ENCODE measurements at regions not wholly inside any gene's neighbourhood (a gene's known extent, or its start where the extent isn't known, plus 50 kb on each side); places are given as distances from the start of the nearest gene placed in this dataset.
"Not testable (repeated sequence)": the region's sequence is repeated elsewhere in the genome, so short reads cannot be mapped to it uniquely, and the experiment has no call there.

- CTCF ChIA-PET: no interaction called here
- DNase-seq (ENCODE audit: extremely low spot score): no peak
- TF ChIP-seq BHLHE40 (IDR thresholded peaks at IDR 0.05; ENCODE audit: borderline replicate concordance) (no peak), ZNF384 (IDR thresholded peaks at IDR 0.05) (no peak), SP1 (IDR thresholded peaks at IDR 0.05) (no peak), ARNT (IDR thresholded peaks at IDR 0.05) (no peak), L3MBTL2 (conservative IDR thresholded peaks at IDR 0.05) (no peak), TARDBP (IDR thresholded peaks at IDR 0.05) (no peak), FOXM1 (IDR thresholded peaks at IDR 0.05; ENCODE audit: borderline replicate concordance) (no peak), NFRKB (IDR thresholded peaks at IDR 0.05) (no peak), LEF1 (IDR thresholded peaks at IDR 0.05; ENCODE audit: borderline replicate concordance) (no peak), FOXA1 (IDR thresholded peaks at IDR 0.05) (no peak), ELF4 (IDR thresholded peaks at IDR 0.05) (no peak)
- POLR2A ChIA-PET: no interaction called here
These were observed 80.2 kb downstream of the ATOH1 start for GRCh38 chr4:93908778-93909177.

GRCh38 chr4:93911671-93912070 is 83.1 kb downstream of the ATOH1 start:
- ChIA-PET POLR2A (no interaction called here), CTCF (no interaction called here)
- no peak for DNase-seq (ENCODE audit: extremely low spot score)
- no peak for TF ChIP-seq FOXK2 (IDR thresholded peaks at IDR 0.05)
- TF ChIP-seq TARDBP (IDR thresholded peaks at IDR 0.05): no peak
- no peak for TF ChIP-seq FOXA1 (IDR thresholded peaks at IDR 0.05)
- TF ChIP-seq FOXM1 (IDR thresholded peaks at IDR 0.05; ENCODE audit: borderline replicate concordance): no peak
- TF ChIP-seq ZNF384 (IDR thresholded peaks at IDR 0.05): no peak

- POLR2A ChIA-PET: no interaction called here
- TF ChIP-seq ZNF384 (IDR thresholded peaks at IDR 0.05): no peak
- TF ChIP-seq SP1 (IDR thresholded peaks at IDR 0.05): no peak
- no peak for TF ChIP-seq CTBP1 (IDR thresholded peaks at IDR 0.05; ENCODE audit: borderline replicate concordance)
- no peak for TF ChIP-seq NFRKB (IDR thresholded peaks at IDR 0.05)
- TF ChIP-seq TARDBP (IDR thresholded peaks at IDR 0.05): no peak
- no peak for TF ChIP-seq FOXA1 (IDR thresholded peaks at IDR 0.05)
- no peak for TF ChIP-seq ARNT (IDR thresholded peaks at IDR 0.05)
- no peak for TF ChIP-seq BHLHE40 (IDR thresholded peaks at IDR 0.05; ENCODE audit: borderline replicate concordance)
- no peak for DNase-seq (ENCODE audit: extremely low spot score)
- CTCF ChIA-PET: no interaction called here
These were observed 83.6 kb downstream of the ATOH1 start for GRCh38 chr4:93912146-93912545.

- TF ChIP-seq FOXA1 (IDR thresholded peaks at IDR 0.05) (no peak), CTBP1 (IDR thresholded peaks at IDR 0.05; ENCODE audit: borderline replicate concordance) (no peak), BHLHE40 (IDR thresholded peaks at IDR 0.05; ENCODE audit: borderline replicate concordance) (no peak)
- CTCF ChIA-PET: no interaction called here
- DNase-seq (ENCODE audit: extremely low spot score): no peak
- POLR2A ChIA-PET: no interaction called here
These were observed 90.3 kb downstream of the ATOH1 start for GRCh38 chr4:93918856-93919255.

GRCh38 chr4:93923570-93923969 is 95.0 kb downstream of the ATOH1 start:
- DNase-seq (ENCODE audit: extremely low spot score); CTCF ChIA-PET; POLR2A ChIA-PET: not testable (repeated sequence)

DNA sequence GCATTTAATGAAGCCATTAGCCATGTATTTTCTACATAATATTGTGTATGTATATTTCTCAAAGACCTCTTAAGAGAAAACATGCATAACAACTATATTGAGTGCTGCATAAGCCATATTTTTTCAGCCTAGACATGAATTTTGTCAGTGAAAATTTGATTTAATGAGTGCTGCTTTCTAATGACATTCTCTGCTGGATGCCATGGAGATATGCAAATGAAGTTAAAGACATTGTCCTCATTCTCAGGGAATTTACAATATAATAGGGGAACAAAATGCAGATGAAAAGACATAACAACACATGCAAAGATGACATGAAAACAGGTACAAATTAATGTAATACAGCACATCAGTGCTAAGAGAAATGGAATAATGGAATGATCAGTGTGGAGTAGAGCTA is 118.7 kb downstream of the ATOH1 start:
- POLR2A ChIA-PET: no interaction called here
- CTCF ChIA-PET: no interaction called here
- TF ChIP-seq ZNF384 (IDR thresholded peaks at IDR 0.05): no peak
- TF ChIP-seq HDGF (IDR thresholded peaks at IDR 0.05; ENCODE audit: borderline replicate concordance): no peak
- TF ChIP-seq ARNT (IDR thresholded peaks at IDR 0.05): no peak
- TF ChIP-seq, protein P1, sequence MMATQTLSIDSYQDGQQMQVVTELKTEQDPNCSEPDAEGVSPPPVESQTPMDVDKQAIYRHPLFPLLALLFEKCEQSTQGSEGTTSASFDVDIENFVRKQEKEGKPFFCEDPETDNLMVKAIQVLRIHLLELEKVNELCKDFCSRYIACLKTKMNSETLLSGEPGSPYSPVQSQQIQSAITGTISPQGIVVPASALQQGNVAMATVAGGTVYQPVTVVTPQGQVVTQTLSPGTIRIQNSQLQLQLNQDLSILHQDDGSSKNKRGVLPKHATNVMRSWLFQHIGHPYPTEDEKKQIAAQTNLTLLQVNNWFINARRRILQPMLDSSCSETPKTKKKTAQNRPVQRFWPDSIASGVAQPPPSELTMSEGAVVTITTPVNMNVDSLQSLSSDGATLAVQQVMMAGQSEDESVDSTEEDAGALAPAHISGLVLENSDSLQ (IDR thresholded peaks at IDR 0.05): no peak
- no peak for TF ChIP-seq SUZ12 (IDR thresholded peaks at IDR 0.05)
- no peak for TF ChIP-seq L3MBTL2 (conservative IDR thresholded peaks at IDR 0.05)
- no peak for TF ChIP-seq BHLHE40 (IDR thresholded peaks at IDR 0.05; ENCODE audit: borderline replicate concordance)
- no peak for TF ChIP-seq CTBP1 (IDR thresholded peaks at IDR 0.05; ENCODE audit: borderline replicate concordance)
- no peak for TF ChIP-seq FOXK2 (IDR thresholded peaks at IDR 0.05)
- no peak for DNase-seq (ENCODE audit: extremely low spot score)

DNA sequence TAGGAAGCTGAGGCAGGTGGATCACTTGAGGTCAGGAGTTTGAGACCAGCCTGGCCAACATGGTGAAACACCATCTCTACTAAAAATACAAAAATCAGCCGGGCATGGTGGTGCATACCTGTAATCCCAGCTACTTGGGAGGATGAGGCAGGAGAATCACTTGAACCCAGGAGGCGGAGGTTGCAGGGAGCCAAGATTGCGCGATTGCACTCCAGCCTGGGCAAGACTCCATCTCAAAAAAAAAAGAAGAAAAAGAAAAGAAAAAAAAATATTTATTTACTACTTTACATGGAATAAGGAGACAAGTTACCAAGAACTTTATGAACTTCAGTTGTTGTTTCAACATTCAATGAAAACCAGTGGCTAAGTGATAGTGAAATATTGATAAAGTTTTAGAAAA is 121.7 kb downstream of the ATOH1 start:
- DNase-seq (ENCODE audit: extremely low spot score); POLR2A ChIA-PET; CTCF ChIA-PET: not testable (repeated sequence)

DNA sequence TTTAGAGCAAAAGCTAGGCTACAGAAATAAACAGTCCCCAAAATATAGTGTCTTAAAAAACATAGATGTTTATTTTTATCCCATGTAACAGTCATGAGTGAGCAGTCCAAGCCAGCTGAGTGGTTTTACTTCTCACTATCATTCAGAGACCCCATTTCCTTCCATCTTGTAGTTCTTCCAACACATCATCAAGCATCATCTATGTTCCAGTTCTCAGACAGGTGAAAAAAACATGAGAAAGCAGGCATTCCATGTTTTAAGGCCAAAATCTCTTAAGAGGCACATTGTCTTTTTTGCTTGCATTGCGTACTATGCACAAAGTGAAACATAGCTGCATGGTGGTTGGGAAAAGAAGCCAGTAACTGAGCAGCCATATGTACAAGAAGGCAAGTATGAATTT is 128.6 kb downstream of the ATOH1 start:
- no peak for DNase-seq (ENCODE audit: extremely low spot score)
- ChIA-PET POLR2A (no interaction called here), CTCF (interaction anchor here (0.6 kb wide), 1 partner anchor 88 kb away, joined by 4 read pairs; no protein-coding TSS in a partner anchor)
- TF ChIP-seq LEF1 (IDR thresholded peaks at IDR 0.05; ENCODE audit: borderline replicate concordance) (no peak), BHLHE40 (IDR thresholded peaks at IDR 0.05; ENCODE audit: borderline replicate concordance) (no peak), FOXA1 (IDR thresholded peaks at IDR 0.05) (no peak), ELF4 (IDR thresholded peaks at IDR 0.05) (no peak), FOXK2 (IDR thresholded peaks at IDR 0.05) (no peak), CTBP1 (IDR thresholded peaks at IDR 0.05; ENCODE audit: borderline replicate concordance) (no peak), SUZ12 (IDR thresholded peaks at IDR 0.05) (no peak), HDGF (IDR thresholded peaks at IDR 0.05; ENCODE audit: borderline replicate concordance) (no peak), L3MBTL2 (conservative IDR thresholded peaks at IDR 0.05) (no peak), SP1 (IDR thresholded peaks at IDR 0.05) (no peak), NFRKB (IDR thresholded peaks at IDR 0.05) (no peak), TARDBP (IDR thresholded peaks at IDR 0.05) (no peak), FOXM1 (IDR thresholded peaks at IDR 0.05; ENCODE audit: borderline replicate concordance) (no peak)
- TF ChIP-seq, protein P1 (IDR thresholded peaks at IDR 0.05): no peak
